IMR-90 (cell line): ENCODE measurements at regions not wholly inside any gene's neighbourhood (a gene's known extent, or its start where the extent isn't known, plus 50 kb on each side); places are given as distances from the start of the nearest gene placed in this dataset.

Experiments
- ATAC-seq: fragments of 200-7000 bp; cut with Tn5 transposase; 2 replicates; pipeline ENCODE4 v1.9.1; 2020; ENCODE audit warnings: low read depth, mild to moderate bottlenecking, moderate library complexity
- BruUV-seq: library from RNA; stranded (reverse); fragments of 400-500 nt; replicated peaks from 2 replicates; lab custom pipeline; 2021; lab: Mats Ljungman, UMichigan
- CTCF ChIA-PET: fragments of 300-600 bp; formaldehyde crosslinking; extraction: SDS; loops from one replicate; lab custom pipeline; 2021; ENCODE audit warnings: antibody characterized with exemption; lab: Yijun Ruan, JAX
- POLR2A ChIA-PET: fragments of 300-600 bp; sonication (Branson Sonifier 250); formaldehyde crosslinking; loops from one replicate; lab custom pipeline; 2022; ENCODE audit warnings: antibody characterized with exemption; ENCODE audit not compliant: unreplicated experiment; lab: Charles Lee
- DNase-seq: peaks from one replicate; pipeline ENCODE4 v3.0.0; 2013
- H2AFZ ChIP-seq: replicated peaks from 2 replicates; pipeline ENCODE3; 2013; ENCODE audit warnings: low read length, mild to moderate bottlenecking; ENCODE audit not compliant: poor library complexity
- H2AK5ac ChIP-seq: 2 replicates; pipeline ENCODE4 v1.6.1; 2013; ENCODE audit warnings: low read depth, low read length, inconsistent platforms
- H2AK9ac ChIP-seq: replicated peaks from 2 replicates; pipeline ENCODE3; 2013; ENCODE audit warnings: mild to moderate bottlenecking, low read depth, low read length, moderate library complexity; ENCODE audit not compliant: poor library complexity
- H2BK120ac ChIP-seq: 2 replicates; pipeline ENCODE4 v1.6.1; 2013; ENCODE audit warnings: low read depth, low read length, inconsistent platforms
- H2BK15ac ChIP-seq: 3 replicates; pipeline ENCODE4 v1.6.1; 2013; ENCODE audit warnings: low read depth, low read length, inconsistent platforms
- H2BK20ac ChIP-seq: 2 replicates; pipeline ENCODE4 v1.6.1; 2013; ENCODE audit warnings: low read depth, mild to moderate bottlenecking, inconsistent platforms, low read length, moderate library complexity
- H2BK5ac ChIP-seq: 2 replicates; pipeline ENCODE4 v1.6.1; 2013; ENCODE audit warnings: mild to moderate bottlenecking, low read depth, low read length, inconsistent platforms; ENCODE audit not compliant: poor library complexity, severe bottlenecking
- H3K14ac ChIP-seq: replicated peaks from 2 replicates; pipeline ENCODE4 v1.6.1; 2013; ENCODE audit warnings: low read depth, low read length, inconsistent platforms
- H3K18ac ChIP-seq: 2 replicates; pipeline ENCODE4 v1.6.1; 2013; ENCODE audit warnings: low read depth, low read length, control low read depth
- H3K23ac ChIP-seq: 2 replicates; pipeline ENCODE4 v1.6.1; 2013; ENCODE audit warnings: low read depth, low read length, inconsistent platforms
- H3K27ac ChIP-seq: 2 replicates; pipeline ENCODE4 v1.5.1; 2013; ENCODE audit warnings: mild to moderate bottlenecking, control low read depth, low read length; ENCODE audit not compliant: insufficient read depth
- H3K27me3 ChIP-seq: 2 replicates; pipeline ENCODE4 v1.6.1; 2013; ENCODE audit warnings: low read length; ENCODE audit not compliant: control insufficient read depth, insufficient read depth
- H3K36me3 ChIP-seq: 2 replicates; pipeline ENCODE4 v1.6.1; 2013; ENCODE audit warnings: low read length, mixed read lengths; ENCODE audit not compliant: control insufficient read depth, insufficient read depth
- H3K4ac ChIP-seq: 2 replicates; pipeline ENCODE4 v1.6.1; 2013; ENCODE audit warnings: low read depth, low read length, inconsistent platforms
- H3K4me1 ChIP-seq: 2 replicates; pipeline ENCODE4 v1.6.1; 2013; ENCODE audit warnings: low read length, mixed read lengths; ENCODE audit not compliant: control insufficient read depth, insufficient read depth
- H3K4me2 ChIP-seq: 2 replicates; pipeline ENCODE4 v1.6.1; 2013; ENCODE audit warnings: low read depth, mild to moderate bottlenecking, control low read depth, low read length, moderate library complexity
- H3K4me3 ChIP-seq: 2 replicates; pipeline ENCODE4 v1.5.1; 2013; ENCODE audit warnings: low read depth, mild to moderate bottlenecking, control low read depth, low read length, moderate library complexity; ENCODE audit not compliant: insufficient read depth
- H3K56ac ChIP-seq: 2 replicates; pipeline ENCODE4 v1.6.1; 2013; ENCODE audit warnings: low read length, inconsistent platforms; ENCODE audit not compliant: insufficient read depth; ENCODE audit errors: extremely low read depth
- H3K79me1 ChIP-seq, 2 experiments: 2 replicates each; pipeline ENCODE4 v1.6.1; 2013; ENCODE audit warnings: low read length in 2 of 2, inconsistent platforms in 1 of 2, low read depth in 1 of 2
- H3K9ac ChIP-seq: 2 replicates; pipeline ENCODE4 v1.6.1; 2013; ENCODE audit warnings: low read depth, low read length, control low read depth
- H3K9me1 ChIP-seq: 2 replicates; pipeline ENCODE4 v1.6.1; 2013; ENCODE audit warnings: low read length, inconsistent platforms; ENCODE audit not compliant: insufficient read depth
- H3K9me3 ChIP-seq: 2 replicates; pipeline ENCODE4 v1.6.1; 2013; ENCODE audit warnings: low read length; ENCODE audit not compliant: control insufficient read depth, insufficient read depth
- H4K20me1 ChIP-seq: 2 replicates; pipeline ENCODE4 v1.6.1; 2013; ENCODE audit warnings: low read length, inconsistent platforms; ENCODE audit not compliant: insufficient read depth
- H4K5ac ChIP-seq: 2 replicates; pipeline ENCODE4 v1.6.1; 2013; ENCODE audit warnings: mild to moderate bottlenecking, low read depth, low read length, control low read depth
- H4K8ac ChIP-seq, 2 experiments: 2 replicates each; pipeline ENCODE4 v1.6.1; 2013; ENCODE audit warnings: low read depth in 2 of 2, low read length in 2 of 2, control low read depth in 1 of 2, inconsistent platforms in 1 of 2
- H4K91ac ChIP-seq: 2 replicates; pipeline ENCODE4 v1.6.1; 2013; ENCODE audit warnings: low read depth, low read length, inconsistent platforms; ENCODE audit not compliant: insufficient read depth
- CEBPB ChIP-seq: IDR thresholded peaks from 2 replicates; pipeline ENCODE4 v1.6.1; 2012; ENCODE audit warnings: low read depth, low read length, improper control_type of control experiment
- CHD1 ChIP-seq: IDR thresholded peaks from 2 replicates; pipeline ENCODE4 v1.6.1; 2012; ENCODE audit warnings: low read depth, low read length, improper control_type of control experiment
- ELK1 ChIP-seq: fragments of 150-350 bp; IDR thresholded peaks from 2 replicates; pipeline ENCODE4 v1.6.1; 2016; ENCODE audit warnings: low read depth, mild to moderate bottlenecking, low read length, moderate library complexity, borderline replicate concordance
- FOS ChIP-seq: fragments of 150-350 bp; IDR thresholded peaks from 2 replicates; pipeline ENCODE4 v1.6.1; 2016; ENCODE audit warnings: low read depth, low read length
- MAFK ChIP-seq: IDR thresholded peaks from 2 replicates; pipeline ENCODE4 v1.6.1; 2012; ENCODE audit warnings: low read depth, low read length, improper control_type of control experiment
- MAZ ChIP-seq: IDR thresholded peaks from 2 replicates; pipeline ENCODE4 v1.6.1; 2012; ENCODE audit warnings: low read depth, mild to moderate bottlenecking, low read length, improper control_type of control experiment, moderate library complexity, borderline replicate concordance
- MXI1 ChIP-seq: IDR thresholded peaks from 2 replicates; pipeline ENCODE4 v1.6.1; 2012; ENCODE audit warnings: low read depth, mild to moderate bottlenecking, low read length, moderate library complexity, borderline replicate concordance
- NFE2L2 ChIP-seq: fragments of 150-350 bp; IDR thresholded peaks from 2 replicates; pipeline ENCODE4 v1.6.1; 2016; ENCODE audit warnings: low read depth, mild to moderate bottlenecking, low read length
- POLR2A ChIP-seq: IDR thresholded peaks from 2 replicates; pipeline ENCODE4 v1.6.1; 2012; ENCODE audit warnings: mild to moderate bottlenecking, low read depth, low read length
- RAD21 ChIP-seq: IDR thresholded peaks from 2 replicates; pipeline ENCODE4 v1.6.1; 2012; ENCODE audit warnings: low read length, improper control_type of control experiment
- RFX5 ChIP-seq: IDR thresholded peaks from 2 replicates; pipeline ENCODE4 v1.8.0; 2012; ENCODE audit warnings: low read depth, mild to moderate bottlenecking, low read length, moderate library complexity
- SMC3 ChIP-seq: fragments of 150-350 bp; IDR thresholded peaks from 2 replicates; pipeline ENCODE4 v1.6.1; 2016; ENCODE audit warnings: low read depth, mild to moderate bottlenecking, antibody characterized with exemption, low read length, moderate library complexity
- WGBS, 2 experiments: methylation state at CpG; one replicate each; pipeline versions ENCODE4 v1.1.5 to v1.1.7; 2013; ENCODE audit warnings: missing lambda C conversion rate in 2 of 2; ENCODE audit not compliant: insufficient read length in 1 of 2; ENCODE audit errors: extremely low coverage in 2 of 2; 5-methylcytosine and 5-hydroxymethylcytosine counted together
- dilution Hi-C: fragments of 300-500 bp; cut with HindIII; formaldehyde crosslinking; loops from one replicate; pipeline ENCODE4 v1.14.3; 2018; ENCODE audit warnings: low sequenced_read_pairs; ENCODE audit not compliant: unreplicated experiment
- in situ Hi-C: fragments of 300-500 bp; cut with MboI; formaldehyde crosslinking; loops from 3 replicates; pipeline ENCODE4 v1.14.3; 2019; ENCODE audit warnings: low sequenced_read_pairs, inconsistent platforms, mixed read lengths
- intact Hi-C: fragments of 100-400 bp; cut with micrococcal nuclease; formaldehyde crosslinking; loops from 2 replicates; pipeline ENCODE4 v1.10.0; 2022
- TF ChIP-seq, protein P1 (sequence below): conservative IDR thresholded peaks from 2 replicates; pipeline ENCODE4 v1.5.1; 2012; ENCODE audit warnings: mild to moderate bottlenecking, low read depth, low read length, improper control_type of control experiment
- TF ChIP-seq, protein P2 (sequence below): fragments of 150-350 bp; IDR thresholded peaks from 2 replicates; pipeline ENCODE4 v1.6.1; 2017; ENCODE audit warnings: mild to moderate bottlenecking, antibody characterized with exemption, low read length, low read depth

GRCh38 chr2:211225784-211226183 is 669.4 kb downstream of the CPS1 start:
- POLR2A ChIA-PET, result no interaction called here
- H3K4me2 ChIP-seq, result no peak overlapping the region
- DNase-seq, result no peak
- no peaks in the 10 kb centered on the region for H4K20me1 ChIP-seq
- H3K36me3 ChIP-seq, result no peaks in the 10 kb centered on the region
- intact Hi-C loops (no loop called here), in situ Hi-C loops (no loop called here), dilution Hi-C loops (no loop called here)
- no peak overlapping the region for H2AK9ac ChIP-seq
- H3K4ac ChIP-seq, result no peak overlapping the region
- no peak overlapping the region for H3K23ac ChIP-seq
- H3K27me3 ChIP-seq, result no peaks in the 10 kb centered on the region
- no peak overlapping the region for H4K91ac ChIP-seq
- H3K9ac ChIP-seq, result no peak overlapping the region
- no peaks in the 10 kb centered on the region for H3K4me1 ChIP-seq
- CTCF ChIA-PET, result no interaction called here
- WGBS, 2 experiments, result no CpG with 5 or more reads among the region's 4 CpGs
- no peak overlapping the region for H2BK15ac ChIP-seq
- no peak overlapping the region for H2AFZ ChIP-seq
- H3K27ac ChIP-seq, result no peak overlapping the region
- no peak overlapping the region for H2BK20ac ChIP-seq
- ATAC-seq, result no peak
- H3K9me3 ChIP-seq, result peaks cover 14% of the 10 kb centered on the region
- H3K9me1 ChIP-seq, result no peaks in the 10 kb centered on the region
- no peak overlapping the region for H3K18ac ChIP-seq
- no peak overlapping the region for H2AK5ac ChIP-seq
- no peak overlapping the region for H3K14ac ChIP-seq
- H3K4me3 ChIP-seq, result no peak overlapping the region
- no peak overlapping the region for H4K5ac ChIP-seq
- no peak for TF ChIP-seq RAD21
- TF ChIP-seq POLR2A, result no peak
- TF ChIP-seq RFX5, result no peak
- TF ChIP-seq, protein P1, sequence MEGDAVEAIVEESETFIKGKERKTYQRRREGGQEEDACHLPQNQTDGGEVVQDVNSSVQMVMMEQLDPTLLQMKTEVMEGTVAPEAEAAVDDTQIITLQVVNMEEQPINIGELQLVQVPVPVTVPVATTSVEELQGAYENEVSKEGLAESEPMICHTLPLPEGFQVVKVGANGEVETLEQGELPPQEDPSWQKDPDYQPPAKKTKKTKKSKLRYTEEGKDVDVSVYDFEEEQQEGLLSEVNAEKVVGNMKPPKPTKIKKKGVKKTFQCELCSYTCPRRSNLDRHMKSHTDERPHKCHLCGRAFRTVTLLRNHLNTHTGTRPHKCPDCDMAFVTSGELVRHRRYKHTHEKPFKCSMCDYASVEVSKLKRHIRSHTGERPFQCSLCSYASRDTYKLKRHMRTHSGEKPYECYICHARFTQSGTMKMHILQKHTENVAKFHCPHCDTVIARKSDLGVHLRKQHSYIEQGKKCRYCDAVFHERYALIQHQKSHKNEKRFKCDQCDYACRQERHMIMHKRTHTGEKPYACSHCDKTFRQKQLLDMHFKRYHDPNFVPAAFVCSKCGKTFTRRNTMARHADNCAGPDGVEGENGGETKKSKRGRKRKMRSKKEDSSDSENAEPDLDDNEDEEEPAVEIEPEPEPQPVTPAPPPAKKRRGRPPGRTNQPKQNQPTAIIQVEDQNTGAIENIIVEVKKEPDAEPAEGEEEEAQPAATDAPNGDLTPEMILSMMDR, result no peak
- TF ChIP-seq, protein P2, sequence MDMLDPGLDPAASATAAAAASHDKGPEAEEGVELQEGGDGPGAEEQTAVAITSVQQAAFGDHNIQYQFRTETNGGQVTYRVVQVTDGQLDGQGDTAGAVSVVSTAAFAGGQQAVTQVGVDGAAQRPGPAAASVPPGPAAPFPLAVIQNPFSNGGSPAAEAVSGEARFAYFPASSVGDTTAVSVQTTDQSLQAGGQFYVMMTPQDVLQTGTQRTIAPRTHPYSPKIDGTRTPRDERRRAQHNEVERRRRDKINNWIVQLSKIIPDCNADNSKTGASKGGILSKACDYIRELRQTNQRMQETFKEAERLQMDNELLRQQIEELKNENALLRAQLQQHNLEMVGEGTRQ, result no peak
- no peak for TF ChIP-seq MAFK
- TF ChIP-seq NFE2L2, result no peak
- no peak for TF ChIP-seq ELK1
- TF ChIP-seq MAZ, result no peak
- no peak for TF ChIP-seq SMC3
- TF ChIP-seq CEBPB, result no peak
- no peak for TF ChIP-seq MXI1
- TF ChIP-seq FOS, result no peak
- TF ChIP-seq CHD1, result no peak
- H4K8ac ChIP-seq, result no peak overlapping the region
- H3K79me1 ChIP-seq, result no peaks in the 10 kb centered on the region
- BruUV-seq, result no TSS peak
- no peak overlapping the region for H2BK5ac ChIP-seq
- no peak overlapping the region for H2BK120ac ChIP-seq
- H3K56ac ChIP-seq, result no peak overlapping the region
